ENCODE measurements at regions not wholly inside any gene's neighbourhood (a gene's known extent, or its start where the extent isn't known, plus 50 kb on each side); places are given as distances from the start of the nearest gene placed in this dataset.

DNA sequence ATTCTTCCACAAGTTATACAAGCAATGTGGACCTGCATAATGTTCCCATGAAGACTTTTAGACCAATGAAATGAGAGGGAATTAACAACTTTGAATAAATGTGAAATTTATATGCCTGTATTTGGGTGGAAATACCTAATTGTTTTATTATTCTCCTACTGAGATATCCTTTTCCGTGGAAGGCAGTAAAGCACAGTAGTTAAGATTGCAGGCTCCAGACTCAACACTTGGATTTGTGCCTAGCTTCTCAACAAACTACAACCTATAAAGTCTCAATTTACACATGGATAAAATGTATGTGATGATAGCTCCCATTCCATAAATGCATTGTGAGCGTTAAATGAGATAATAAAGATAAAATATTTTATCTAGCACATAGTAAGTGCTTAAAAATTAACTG is 857.8 kb downstream of the CENPC start:
- no peak overlapping the region for H3K9ac ChIP-seq (ENCODE audit: low read depth, low read length)

DNA sequence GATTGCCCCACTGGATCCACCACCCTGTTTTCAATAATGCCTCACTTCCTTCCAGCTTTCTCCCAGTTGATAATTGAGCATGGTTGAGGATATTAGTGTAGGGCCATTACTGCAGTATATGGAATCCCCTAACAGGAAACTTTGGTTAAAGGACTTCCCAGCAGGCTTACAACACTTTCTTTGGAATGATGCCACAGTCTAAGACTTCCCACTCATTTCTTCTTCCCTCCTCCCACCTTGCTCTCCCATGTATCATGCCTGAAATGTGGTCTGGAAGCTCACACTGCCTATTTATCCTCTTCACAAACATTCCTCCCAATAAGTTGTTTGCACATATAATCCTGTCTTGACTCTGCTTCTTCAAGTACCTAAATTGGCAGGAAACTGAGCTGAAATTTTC is 863.3 kb downstream of the CENPC start:
- Histone ChIP-seq H3K9me3 (ENCODE audit: control insufficient read depth, insufficient read depth, low read length) (no peaks in the 10 kb centered on the region), H3K4me1 (ENCODE audit: insufficient read depth, low read length) (no peaks in the 10 kb centered on the region), H3K9ac (ENCODE audit: low read depth, low read length) (no peak overlapping the region), H3K36me3 (ENCODE audit: insufficient read depth, low read length) (no peaks in the 10 kb centered on the region)

More for the DNA sequence above, 857.8 kb downstream of the CENPC start:
- H3K9me3 ChIP-seq (ENCODE audit: control insufficient read depth, insufficient read depth, low read length), result no peaks in the 10 kb centered on the region
- no peaks in the 10 kb centered on the region for H3K36me3 ChIP-seq (ENCODE audit: insufficient read depth, low read length)
- no peaks in the 10 kb centered on the region for H3K4me1 ChIP-seq (ENCODE audit: insufficient read depth, low read length)

DNA sequence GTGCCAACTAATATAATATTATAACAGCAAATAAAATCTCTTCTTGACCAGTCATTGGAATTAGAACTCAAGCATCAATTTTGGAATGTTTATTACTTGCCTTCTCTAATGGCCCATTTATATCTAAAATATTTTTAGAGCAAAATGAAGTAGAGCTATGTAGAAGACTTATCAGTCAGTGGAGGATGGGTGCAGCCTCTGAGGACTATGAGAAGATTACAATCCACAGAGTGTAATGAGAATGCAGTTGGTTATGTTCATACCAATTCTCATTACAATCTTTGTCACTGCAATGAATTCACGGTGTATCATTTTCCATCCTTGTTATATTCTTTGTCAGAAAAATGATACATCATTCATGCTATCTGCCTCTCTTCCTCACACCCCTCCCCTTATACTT is 878.1 kb downstream of the CENPC start:
- no peaks in the 10 kb centered on the region for H3K4me1 ChIP-seq (ENCODE audit: insufficient read depth, low read length)
- no peaks in the 10 kb centered on the region for H3K36me3 ChIP-seq (ENCODE audit: insufficient read depth, low read length)
- H3K9me3 ChIP-seq (ENCODE audit: control insufficient read depth, insufficient read depth, low read length), result no peaks in the 10 kb centered on the region
- H3K9ac ChIP-seq (ENCODE audit: low read depth, low read length), result no peak overlapping the region

DNA sequence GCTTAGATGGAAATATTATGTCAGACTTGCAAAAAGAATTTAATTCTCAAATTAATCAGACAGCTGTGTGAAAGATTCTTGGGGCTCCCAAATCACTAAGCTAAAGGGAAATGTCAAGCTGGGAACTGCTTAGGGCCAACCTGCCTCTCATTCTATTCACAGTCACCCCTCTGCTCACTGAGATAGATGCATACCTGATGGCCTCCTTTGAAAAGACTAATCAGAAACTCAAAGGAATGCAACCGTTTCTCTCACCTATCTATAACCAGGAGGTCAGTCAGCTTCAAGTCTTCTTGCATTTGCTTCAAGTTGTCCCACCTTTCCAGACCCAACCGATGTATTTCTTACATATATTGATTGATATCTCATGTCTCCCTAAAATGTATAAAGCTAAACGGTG is 882.7 kb downstream of the CENPC start:
- Histone ChIP-seq H3K4me1 (ENCODE audit: insufficient read depth, low read length) (no peaks in the 10 kb centered on the region), H3K36me3 (ENCODE audit: insufficient read depth, low read length) (no peaks in the 10 kb centered on the region), H3K9ac (ENCODE audit: low read depth, low read length) (no peak overlapping the region), H3K9me3 (ENCODE audit: control insufficient read depth, insufficient read depth, low read length) (no peaks in the 10 kb centered on the region)

DNA sequence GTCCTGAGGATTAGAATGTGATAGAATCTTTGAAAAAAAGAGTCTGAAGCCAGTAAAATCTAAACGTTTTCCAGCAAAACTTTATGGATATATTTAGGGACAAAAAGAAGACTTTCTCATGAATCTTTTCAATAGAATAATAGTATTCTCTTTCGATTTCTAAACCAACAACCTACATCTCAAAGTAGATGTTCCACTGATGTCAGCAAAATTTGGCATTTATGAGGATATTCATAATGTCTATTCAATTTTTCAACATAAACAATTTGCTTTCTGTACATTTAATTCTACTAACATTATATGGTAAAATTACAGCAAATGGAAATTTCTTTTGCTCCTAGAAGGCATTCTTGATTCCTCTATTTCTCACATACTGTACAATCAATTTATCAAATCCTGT is 886.5 kb downstream of the CENPC start:
- no peaks in the 10 kb centered on the region for H3K9me3 ChIP-seq (ENCODE audit: control insufficient read depth, insufficient read depth, low read length)
- H3K4me1 ChIP-seq (ENCODE audit: insufficient read depth, low read length), result no peaks in the 10 kb centered on the region
- H3K9ac ChIP-seq (ENCODE audit: low read depth, low read length), result no peak overlapping the region
- no peaks in the 10 kb centered on the region for H3K36me3 ChIP-seq (ENCODE audit: insufficient read depth, low read length)

DNA sequence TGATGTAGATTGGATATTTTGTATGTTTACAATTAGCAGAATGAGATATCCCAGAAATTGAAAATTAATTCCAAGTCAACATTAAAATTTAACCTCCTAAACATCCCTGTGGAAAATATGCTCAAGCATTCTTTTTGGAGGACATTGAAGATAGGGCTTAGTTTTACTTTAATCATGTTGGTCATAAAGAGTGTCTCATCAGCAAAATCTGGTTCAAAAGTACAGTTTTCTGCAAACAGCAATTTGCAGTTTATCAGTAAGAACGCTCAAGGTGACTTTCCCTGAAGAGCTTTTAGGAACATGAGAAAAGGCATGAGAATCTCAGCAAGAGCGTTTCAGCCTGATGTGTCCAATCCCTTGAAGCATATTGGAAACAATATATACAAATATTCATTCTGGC is 889.8 kb downstream of the CENPC start:
- H3K9me3 ChIP-seq (ENCODE audit: control insufficient read depth, insufficient read depth, low read length), result no peaks in the 10 kb centered on the region
- no peaks in the 10 kb centered on the region for H3K36me3 ChIP-seq (ENCODE audit: insufficient read depth, low read length)
- H3K4me1 ChIP-seq (ENCODE audit: insufficient read depth, low read length), result no peaks in the 10 kb centered on the region
- no peak overlapping the region for H3K9ac ChIP-seq (ENCODE audit: low read depth, low read length)

DNA sequence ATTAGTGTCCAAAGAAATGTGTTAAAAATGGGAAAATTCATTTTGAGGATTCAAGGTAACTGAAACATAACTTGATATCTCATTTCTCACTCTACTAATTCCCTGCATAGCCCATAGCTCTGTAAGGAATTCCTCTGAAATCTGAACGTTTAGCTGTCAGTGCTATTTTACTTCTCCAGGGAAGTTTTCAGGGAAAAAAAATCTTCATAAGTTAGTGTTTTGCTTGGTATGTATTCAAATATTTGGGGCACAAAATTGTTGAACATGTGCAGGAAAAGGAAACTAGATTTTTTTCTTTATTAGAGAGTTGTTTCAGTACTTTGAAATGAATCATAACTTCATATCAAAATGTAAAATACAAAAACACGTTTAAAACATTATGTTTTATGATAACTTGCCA is 891.4 kb downstream of the CENPC start:
- Histone ChIP-seq H3K4me1 (ENCODE audit: insufficient read depth, low read length) (no peaks in the 10 kb centered on the region), H3K36me3 (ENCODE audit: insufficient read depth, low read length) (no peaks in the 10 kb centered on the region), H3K9ac (ENCODE audit: low read depth, low read length) (no peak overlapping the region)

DNA sequence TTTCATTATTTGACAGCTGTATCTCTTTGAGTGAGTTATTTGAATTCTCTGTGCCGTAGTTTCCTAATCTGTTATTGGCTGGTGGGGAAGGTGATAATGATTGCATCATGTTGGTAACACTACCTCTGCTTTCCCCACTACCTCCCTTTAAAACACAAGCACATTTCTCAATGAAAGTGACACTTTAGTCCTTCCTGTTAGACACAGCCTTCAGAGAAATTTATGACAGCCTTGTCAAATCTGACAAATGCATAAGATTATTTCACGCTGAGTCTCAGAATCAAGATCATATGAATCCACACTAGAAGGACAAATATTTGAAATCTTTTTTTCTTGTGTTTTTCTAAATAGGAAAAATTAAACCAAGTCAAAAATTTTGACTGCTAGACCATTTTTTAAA is 896.1 kb downstream of the CENPC start:
- no peaks in the 10 kb centered on the region for H3K36me3 ChIP-seq (ENCODE audit: insufficient read depth, low read length)
- H3K9me3 ChIP-seq (ENCODE audit: control insufficient read depth, insufficient read depth, low read length), result no peaks in the 10 kb centered on the region
- H3K4me1 ChIP-seq (ENCODE audit: insufficient read depth, low read length), result no peaks in the 10 kb centered on the region
- H3K9ac ChIP-seq (ENCODE audit: low read depth, low read length), result no peak overlapping the region

More for the DNA sequence above, 891.4 kb downstream of the CENPC start:
- no peaks in the 10 kb centered on the region for H3K9me3 ChIP-seq (ENCODE audit: control insufficient read depth, insufficient read depth, low read length)

DNA sequence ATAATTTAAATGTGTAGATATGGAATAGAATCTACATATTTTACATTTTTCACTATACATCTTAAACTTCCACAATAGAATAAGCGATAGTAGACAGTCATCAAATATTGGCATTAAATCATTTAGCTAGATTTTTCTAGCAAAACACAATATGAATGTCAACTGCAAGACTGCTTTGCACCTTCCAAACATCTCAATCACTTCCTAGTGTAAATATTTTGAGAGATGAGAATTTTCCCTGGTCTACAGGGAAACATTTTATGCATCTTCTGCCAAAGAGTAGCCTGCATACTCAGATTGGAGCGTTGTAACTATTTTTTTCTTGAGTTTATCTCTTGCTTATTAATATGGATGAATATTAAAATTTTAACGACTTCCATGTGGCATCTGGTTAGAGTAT is 897.4 kb downstream of the CENPC start:
- Histone ChIP-seq H3K9ac (ENCODE audit: low read depth, low read length) (no peak overlapping the region), H3K4me1 (ENCODE audit: insufficient read depth, low read length) (peaks cover 6% of the 10 kb centered on the region; the same call in 1 of the 2 replicates), H3K9me3 (ENCODE audit: control insufficient read depth, insufficient read depth, low read length) (no peaks in the 10 kb centered on the region), H3K36me3 (ENCODE audit: insufficient read depth, low read length) (no peaks in the 10 kb centered on the region)

DNA sequence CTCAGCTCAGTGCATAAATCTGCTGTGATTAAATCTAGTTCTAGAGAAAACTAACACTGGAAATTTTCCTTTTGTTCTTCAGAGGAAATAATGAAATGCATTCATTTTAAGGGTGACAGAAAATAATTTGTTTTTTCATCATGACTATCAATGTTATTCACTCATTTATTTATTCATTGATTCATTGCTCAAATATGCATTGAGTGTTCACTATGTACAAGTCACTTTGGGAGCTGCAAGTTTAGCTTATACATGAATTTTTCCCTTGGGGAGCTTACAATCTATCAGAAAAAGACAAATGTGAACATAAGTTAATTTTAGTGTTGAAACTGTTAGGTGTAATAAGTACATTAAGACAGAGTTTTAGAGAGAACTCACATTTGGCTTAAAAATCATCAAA is 897.8 kb downstream of the CENPC start:
- Histone ChIP-seq H3K9me3 (ENCODE audit: control insufficient read depth, insufficient read depth, low read length) (no peaks in the 10 kb centered on the region), H3K4me1 (ENCODE audit: insufficient read depth, low read length) (peaks cover 6% of the 10 kb centered on the region; the same call in 1 of the 2 replicates), H3K9ac (ENCODE audit: low read depth, low read length) (no peak overlapping the region), H3K36me3 (ENCODE audit: insufficient read depth, low read length) (no peaks in the 10 kb centered on the region)

DNA sequence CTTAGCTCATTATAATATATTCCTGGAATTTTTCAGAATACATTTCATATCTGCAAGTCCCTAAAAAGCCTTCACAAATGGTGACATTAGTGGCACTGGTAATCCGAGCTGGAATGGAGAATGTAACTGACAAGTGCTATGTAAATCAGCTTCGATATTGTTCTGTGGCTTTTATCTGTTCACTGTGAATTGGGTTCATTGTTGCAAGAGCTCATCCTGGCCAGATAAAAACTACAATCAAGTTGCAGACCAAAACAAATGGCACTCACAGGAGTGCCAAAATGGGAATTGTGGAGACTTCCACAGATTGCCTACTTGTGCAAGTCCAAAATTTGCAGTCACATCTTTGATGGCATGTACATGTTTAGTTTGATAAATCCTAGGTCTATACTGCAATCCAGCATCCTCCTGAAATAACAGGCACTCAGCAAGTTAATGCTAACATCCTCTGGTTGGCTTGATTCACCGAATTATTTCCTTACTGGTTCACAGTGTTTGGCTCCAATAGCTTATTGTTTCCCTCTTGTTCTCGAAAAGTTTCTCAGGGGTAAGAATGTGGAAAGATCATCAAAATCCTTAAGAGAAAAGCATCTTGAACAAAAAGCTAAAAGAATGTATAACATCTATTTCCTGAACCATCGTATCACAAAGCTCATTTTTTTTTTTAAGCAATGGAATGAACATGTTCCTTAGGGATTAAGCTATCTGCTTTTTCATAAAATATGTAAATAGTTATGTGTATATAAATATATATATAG is 904.9 kb downstream of the CENPC start:
- Histone ChIP-seq H3K9ac (ENCODE audit: low read depth, low read length) (no peak overlapping the region), H3K4me1 (ENCODE audit: insufficient read depth, low read length) (peaks cover 10% of the 10 kb centered on the region; the same call in 1 of the 2 replicates), H3K36me3 (ENCODE audit: insufficient read depth, low read length) (no peaks in the 10 kb centered on the region), H3K9me3 (ENCODE audit: control insufficient read depth, insufficient read depth, low read length) (no peaks in the 10 kb centered on the region)

DNA sequence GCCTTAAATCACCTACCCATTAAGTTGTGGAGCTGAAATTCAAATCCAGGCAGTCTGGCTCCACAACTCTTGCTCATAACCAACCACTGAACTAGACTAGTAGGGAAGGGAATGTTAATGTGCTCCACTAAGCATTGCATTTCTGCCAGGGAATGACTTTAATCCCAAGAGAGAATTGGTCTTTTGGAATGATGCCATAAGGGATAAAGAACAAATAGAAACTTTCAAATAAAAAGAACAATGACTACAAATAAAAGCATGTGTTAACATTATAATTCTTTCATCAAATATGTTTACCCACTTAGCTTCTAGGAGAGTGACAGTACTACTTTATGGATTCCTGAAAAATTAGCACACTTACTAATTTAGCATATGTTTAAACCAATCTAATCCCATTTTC is 905.9 kb downstream of the CENPC start:
- no peaks in the 10 kb centered on the region for H3K9me3 ChIP-seq (ENCODE audit: control insufficient read depth, insufficient read depth, low read length)
- H3K9ac ChIP-seq (ENCODE audit: low read depth, low read length), result no peak overlapping the region
- peaks cover 10% of the 10 kb centered on the region; the same call in 1 of the 2 replicates for H3K4me1 ChIP-seq (ENCODE audit: insufficient read depth, low read length)
- H3K36me3 ChIP-seq (ENCODE audit: insufficient read depth, low read length), result no peaks in the 10 kb centered on the region

DNA sequence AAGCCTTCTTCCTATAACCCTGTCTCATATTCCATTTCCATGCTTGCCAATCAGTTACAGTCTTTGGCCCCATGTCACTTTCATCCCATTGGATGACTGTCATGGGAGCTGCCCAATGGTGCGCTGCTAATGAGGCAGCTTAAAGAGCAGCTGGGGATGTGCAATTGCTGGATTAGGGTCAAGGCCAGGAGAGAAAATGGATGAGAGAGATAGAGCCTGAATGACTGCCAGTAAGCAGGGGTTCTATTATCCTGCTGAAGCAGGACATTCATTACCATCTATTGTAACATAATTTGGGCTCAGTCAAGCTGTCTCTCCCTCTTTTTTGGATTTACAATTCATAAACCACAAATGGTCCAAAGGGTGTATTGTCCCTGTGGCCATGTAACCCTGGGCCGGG is 909.0 kb downstream of the CENPC start:
- peaks cover 4% of the 10 kb centered on the region; the same call in 1 of the 2 replicates for H3K4me1 ChIP-seq (ENCODE audit: insufficient read depth, low read length)
- H3K9me3 ChIP-seq (ENCODE audit: control insufficient read depth, insufficient read depth, low read length), result no peaks in the 10 kb centered on the region
- H3K9ac ChIP-seq (ENCODE audit: low read depth, low read length), result no peak overlapping the region
- H3K36me3 ChIP-seq (ENCODE audit: insufficient read depth, low read length), result no peaks in the 10 kb centered on the region

DNA sequence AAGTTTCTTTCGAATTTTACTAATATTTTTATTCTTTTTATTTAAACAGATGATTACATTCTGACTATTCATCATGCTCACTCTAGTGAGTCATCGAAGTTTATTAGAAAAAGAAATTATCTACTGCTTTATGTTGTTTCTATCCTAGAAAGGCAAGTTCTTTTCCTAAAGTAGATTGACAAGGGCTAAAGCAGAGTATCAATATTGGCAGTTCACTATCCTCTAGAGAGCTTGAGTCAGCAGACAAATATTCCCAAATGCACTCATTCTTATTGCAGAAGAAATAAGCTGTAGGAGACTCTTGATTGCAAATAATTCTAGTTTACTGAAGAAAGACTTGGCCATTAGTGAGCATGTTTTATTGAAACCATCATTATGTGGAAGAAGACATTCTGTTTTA is 911.8 kb downstream of the CENPC start:
- Histone ChIP-seq H3K36me3 (ENCODE audit: insufficient read depth, low read length) (no peaks in the 10 kb centered on the region), H3K9ac (ENCODE audit: low read depth, low read length) (no peak overlapping the region), H3K4me1 (ENCODE audit: insufficient read depth, low read length) (no peaks in the 10 kb centered on the region), H3K9me3 (ENCODE audit: control insufficient read depth, insufficient read depth, low read length) (no peaks in the 10 kb centered on the region)

DNA sequence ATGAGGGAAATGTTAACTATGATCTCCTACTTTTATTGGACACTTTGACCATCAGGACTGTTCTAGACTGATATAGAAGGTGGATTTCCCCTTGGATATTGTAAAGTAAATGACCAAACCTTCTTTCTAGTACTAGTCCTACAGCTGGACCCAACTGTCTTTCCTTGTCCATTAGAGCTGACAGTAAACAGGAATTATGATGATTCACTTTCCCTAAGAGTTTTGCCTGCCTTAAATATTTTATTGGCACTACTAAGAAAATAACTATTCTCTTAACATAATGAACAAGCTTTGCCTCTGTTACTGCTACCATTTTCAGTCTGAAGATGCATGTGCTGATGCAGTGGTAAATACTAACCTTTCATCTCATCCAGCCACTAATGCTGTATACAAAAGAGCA is 915.4 kb downstream of the CENPC start:
- no peaks in the 10 kb centered on the region for H3K36me3 ChIP-seq (ENCODE audit: insufficient read depth, low read length)
- no peaks in the 10 kb centered on the region for H3K4me1 ChIP-seq (ENCODE audit: insufficient read depth, low read length)
- no peaks in the 10 kb centered on the region for H3K9me3 ChIP-seq (ENCODE audit: control insufficient read depth, insufficient read depth, low read length)
- H3K9ac ChIP-seq (ENCODE audit: low read depth, low read length), result no peak overlapping the region
